Thyroid gland (tissue), 4 donors: ENCODE measurements at regions not wholly inside any gene's neighbourhood (a gene's known extent, or its start where the extent isn't known, plus 50 kb on each side); places are given as distances from the start of the nearest gene placed in this dataset.
A peak's percentile ranks its signal among the peaks of the same experiment; 100 is the strongest.
"Not testable (repeated sequence)": the region's sequence is repeated elsewhere in the genome, so short reads cannot be mapped to it uniquely, and the experiment has no call there.

Source experiments
- DNase-seq, 2 donors: peaks; one replicate each; pipeline ENCODE4 v3.0.0-alpha.2; 2019
- H3K27ac ChIP-seq, 3 donors: fragments of 200-600 bp; sonication (generic); 1 replicate in 2 of 3; 2 replicates in 1 of 3; pipeline ENCODE4 v1.5.1; 2016 to 2019; ENCODE audit warnings: mild to moderate bottlenecking in 1 of 3, moderate library complexity in 1 of 3
- H3K27me3 ChIP-seq: fragments of 200-600 bp; sonication (generic); one replicate; pipeline ENCODE4 v1.5.1; 2019
- H3K36me3 ChIP-seq, 2 donors: fragments of 200-600 bp; sonication (generic); one replicate each; pipeline ENCODE4 v1.5.1; 2016 to 2019
- H3K4me1 ChIP-seq, 2 donors: fragments of 200-600 bp; sonication (generic); one replicate each; pipeline ENCODE4 v1.5.1; 2017 to 2019
- H3K4me3 ChIP-seq, 3 donors: fragments of 200-600 bp; sonication (generic); replicated peaks in 1 of 3; 1 replicate in 2 of 3; 2 replicates in 1 of 3; pipeline ENCODE4 v1.5.1; 2016; ENCODE audit warnings: mild to moderate bottlenecking in 1 of 3
- H3K9me3 ChIP-seq: fragments of 200-600 bp; sonication (generic); one replicate; pipeline ENCODE4 v1.5.1; 2017
- POLR2A ChIP-seq, 2 donors: fragments of 450-650 bp; IDR thresholded peaks; one replicate each; pipeline ENCODE4 v1.6.1; 2017; ENCODE audit warnings: antibody characterized with exemption in 2 of 2, mild to moderate bottlenecking in 2 of 2, moderate library complexity in 1 of 2
- WGBS, 2 donors: methylation state at CpG; one replicate each; pipeline ENCODE4 v1.1.5; 2017; 5-methylcytosine and 5-hydroxymethylcytosine counted together
- intact Hi-C: fragments of 100-400 bp; cut with DNase I; formaldehyde crosslinking; loops from one replicate; pipeline ENCODE4 v1.15.1; 2023
- TF ChIP-seq, protein P1 (sequence below), 6 experiments: fragments of 200-600 bp in 3 of 6; fragments of 450-650 bp in 3 of 6; sonication (generic) in 3 of 6; IDR thresholded peaks; one replicate each; pipeline ENCODE4 v1.5.1; 2016 to 2019; ENCODE audit warnings: antibody characterized with exemption in 6 of 6, mild to moderate bottlenecking in 2 of 6, inconsistent platforms in 1 of 6, moderate library complexity in 1 of 6

DNA sequence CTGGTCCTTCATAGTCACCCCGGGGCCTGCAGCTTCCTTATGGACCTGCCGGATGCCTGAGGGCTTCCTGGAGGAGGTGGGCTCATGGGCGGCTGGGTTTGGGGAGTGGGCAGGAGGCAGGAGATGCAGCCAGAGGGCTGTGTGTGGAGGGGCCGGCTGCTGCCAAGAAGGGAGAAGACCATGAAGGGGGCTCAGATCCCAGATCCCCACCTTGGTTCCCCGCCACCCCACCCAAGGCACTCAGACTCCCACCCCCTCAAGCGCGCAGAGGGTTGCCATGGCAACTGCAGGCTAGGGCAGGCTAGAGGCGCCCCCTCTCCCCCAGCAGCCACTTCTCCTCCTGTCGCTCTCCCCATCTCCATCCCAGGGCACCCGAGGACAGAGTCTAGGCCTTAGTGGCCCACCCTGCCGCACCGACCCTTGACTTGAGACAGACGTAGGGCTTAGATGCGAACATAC is 104.5 kb downstream of the CRLF3 start:
- no peak for DNase-seq
- H3K27me3 ChIP-seq, result no peaks in the 10 kb centered on the region
- H3K9me3 ChIP-seq, result no peaks in the 10 kb centered on the region
- H3K4me3 ChIP-seq, result no peak overlapping the region
- H3K27ac ChIP-seq, result no peak overlapping the region
- 89 to 92% methylated on average over 7 to 8 of the region's 14 CpGs for WGBS, 2 donors
- H3K4me1 ChIP-seq, result no peaks in the 10 kb centered on the region
- no peaks in the 10 kb centered on the region for H3K36me3 ChIP-seq
- no peak for TF ChIP-seq POLR2A (IDR thresholded peaks at IDR 0.05)
- TF ChIP-seq, protein P1, sequence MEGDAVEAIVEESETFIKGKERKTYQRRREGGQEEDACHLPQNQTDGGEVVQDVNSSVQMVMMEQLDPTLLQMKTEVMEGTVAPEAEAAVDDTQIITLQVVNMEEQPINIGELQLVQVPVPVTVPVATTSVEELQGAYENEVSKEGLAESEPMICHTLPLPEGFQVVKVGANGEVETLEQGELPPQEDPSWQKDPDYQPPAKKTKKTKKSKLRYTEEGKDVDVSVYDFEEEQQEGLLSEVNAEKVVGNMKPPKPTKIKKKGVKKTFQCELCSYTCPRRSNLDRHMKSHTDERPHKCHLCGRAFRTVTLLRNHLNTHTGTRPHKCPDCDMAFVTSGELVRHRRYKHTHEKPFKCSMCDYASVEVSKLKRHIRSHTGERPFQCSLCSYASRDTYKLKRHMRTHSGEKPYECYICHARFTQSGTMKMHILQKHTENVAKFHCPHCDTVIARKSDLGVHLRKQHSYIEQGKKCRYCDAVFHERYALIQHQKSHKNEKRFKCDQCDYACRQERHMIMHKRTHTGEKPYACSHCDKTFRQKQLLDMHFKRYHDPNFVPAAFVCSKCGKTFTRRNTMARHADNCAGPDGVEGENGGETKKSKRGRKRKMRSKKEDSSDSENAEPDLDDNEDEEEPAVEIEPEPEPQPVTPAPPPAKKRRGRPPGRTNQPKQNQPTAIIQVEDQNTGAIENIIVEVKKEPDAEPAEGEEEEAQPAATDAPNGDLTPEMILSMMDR (IDR thresholded peaks at IDR 0.05), result no peak
- intact Hi-C loops, result no loop called here

DNA sequence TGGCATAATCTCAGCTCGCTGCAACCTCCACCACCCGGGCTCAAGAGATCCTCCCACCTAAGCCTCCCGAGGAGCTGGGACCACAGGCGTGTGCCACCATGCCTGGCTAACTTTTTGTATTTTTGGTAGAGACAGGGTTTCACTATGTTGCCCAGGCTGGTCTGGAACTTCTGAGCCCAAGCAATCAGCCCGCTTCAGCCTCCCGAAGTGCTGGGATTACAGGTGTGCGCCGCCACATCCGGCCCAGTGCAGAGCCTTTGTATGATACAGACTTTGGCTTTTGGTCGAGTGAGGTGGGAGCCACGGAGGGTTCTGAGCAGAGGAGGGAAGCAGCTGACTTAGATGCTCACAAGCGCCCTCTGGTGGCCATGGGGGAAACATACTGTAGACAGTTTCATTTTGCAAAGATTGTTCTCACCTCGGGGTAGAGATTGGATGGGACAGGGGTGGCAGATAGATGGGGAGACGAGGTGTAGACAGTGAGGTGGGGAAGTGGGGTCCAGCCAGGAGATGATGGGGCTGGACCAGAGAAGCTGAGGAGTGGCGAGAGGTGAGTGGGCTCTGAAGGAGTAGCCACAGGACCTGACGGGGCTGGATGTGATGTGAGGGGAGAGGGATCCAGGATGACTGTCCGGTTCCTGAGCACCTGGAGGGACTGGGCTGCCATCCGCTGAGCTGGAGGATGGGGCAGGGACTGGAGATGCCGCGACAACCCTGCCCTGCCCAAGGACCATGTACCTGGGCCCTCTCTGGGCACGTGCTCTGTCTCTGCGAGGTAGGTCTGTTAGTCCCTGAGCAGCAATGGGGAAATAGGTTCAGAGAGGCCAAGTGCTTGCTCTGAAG is 105.1 kb downstream of the CRLF3 start:
- DNase-seq, result peak; percentile 37 to 62
- TF ChIP-seq, protein P1 (IDR thresholded peaks at IDR 0.05), result peak; percentile 23 to 58 (median 50)
- H3K4me3 ChIP-seq, H3K4me1 ChIP-seq, H3K27ac ChIP-seq, H3K36me3 ChIP-seq, intact Hi-C loops, H3K9me3 ChIP-seq, H3K27me3 ChIP-seq: not testable (repeated sequence)
- 77 to 78% methylated on average over 22 of the region's 22 CpGs for WGBS, 2 donors

DNA sequence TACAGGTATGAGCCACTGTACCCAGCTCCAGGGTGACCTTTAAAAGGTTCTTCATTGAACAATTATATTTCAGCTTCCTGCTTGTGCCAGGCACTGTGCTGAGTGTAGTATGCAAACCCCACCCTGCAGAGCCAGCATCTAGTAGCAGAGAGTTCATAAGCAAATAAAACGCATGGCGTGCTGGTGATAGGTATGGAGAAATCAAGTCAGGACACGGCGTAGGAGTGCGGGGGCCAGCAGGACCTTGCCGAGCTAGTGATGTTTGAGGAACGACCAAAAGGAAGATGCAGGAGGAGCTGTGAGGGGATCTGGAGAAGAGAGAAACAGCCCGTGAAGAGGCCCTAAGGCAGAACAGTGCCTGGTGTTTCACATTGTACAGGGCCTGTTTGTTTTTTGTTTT is 105.8 kb downstream of the CRLF3 start:
- H3K27ac ChIP-seq, DNase-seq, H3K27me3 ChIP-seq, H3K36me3 ChIP-seq, H3K4me1 ChIP-seq, H3K4me3 ChIP-seq, H3K9me3 ChIP-seq, intact Hi-C loops: not testable (repeated sequence)
- 95 to 96% methylated on average over 8 of the region's 8 CpGs for WGBS, 2 donors

DNA sequence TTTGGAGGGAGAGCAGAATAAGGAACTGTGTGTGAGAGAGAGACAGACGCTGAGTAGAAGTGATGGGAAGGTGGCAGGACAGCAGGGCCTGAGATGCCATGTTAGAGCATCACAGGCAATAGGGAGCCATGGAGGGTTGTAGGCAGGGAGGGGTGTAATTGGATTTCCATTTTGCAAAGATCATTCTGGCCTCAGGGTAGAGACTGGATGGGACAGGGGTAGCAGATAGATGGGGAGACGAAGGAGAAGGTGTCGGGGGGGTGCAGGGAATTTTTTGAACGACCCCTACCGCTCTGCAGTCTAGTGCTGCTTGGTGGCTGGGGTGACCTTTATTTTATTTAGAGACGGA is 106.4 kb downstream of the CRLF3 start:
- DNase-seq, H3K4me3 ChIP-seq, H3K36me3 ChIP-seq, intact Hi-C loops, H3K4me1 ChIP-seq, H3K27ac ChIP-seq, H3K27me3 ChIP-seq, H3K9me3 ChIP-seq: not testable (repeated sequence)
- WGBS, 2 donors, result 96 to 97% methylated on average over 6 of the region's 6 CpGs

DNA sequence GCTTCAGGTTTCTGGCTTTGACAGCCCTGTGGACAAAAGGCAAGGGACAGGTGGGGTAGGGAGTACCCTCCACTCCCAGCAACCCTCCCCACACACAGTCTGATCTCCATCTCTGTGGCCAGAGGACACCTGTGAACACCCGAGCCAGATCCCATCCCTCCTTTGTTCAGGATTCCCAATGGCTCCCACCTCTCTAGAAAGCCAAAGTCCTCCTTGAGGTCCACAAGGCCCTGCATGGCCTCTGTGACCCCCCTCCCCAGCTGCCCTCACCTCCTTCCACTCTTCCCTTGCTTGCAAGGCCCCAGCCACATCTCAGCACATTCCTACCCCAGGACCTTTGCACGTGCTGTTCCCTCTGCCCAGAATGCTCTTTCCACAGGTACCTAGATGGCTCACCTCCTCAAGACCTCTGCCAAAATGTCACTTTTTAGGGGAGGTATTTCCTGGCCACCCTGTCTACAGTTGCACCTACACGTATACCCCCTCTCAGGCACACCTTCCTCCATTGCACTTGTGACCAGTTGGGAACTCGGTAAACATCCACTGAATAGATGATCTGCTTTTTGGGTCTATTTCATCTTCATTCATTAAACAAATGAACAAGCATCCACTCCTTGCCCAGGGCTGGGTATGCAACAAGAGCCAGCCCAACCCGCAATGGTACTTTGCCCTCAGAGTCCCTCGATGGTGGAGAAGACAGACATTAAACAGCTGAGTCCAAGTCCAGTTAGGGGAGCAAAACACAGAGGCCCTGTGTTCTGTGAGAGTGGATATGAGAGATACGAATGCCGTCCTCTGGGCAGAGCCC is 107.0 kb downstream of the CRLF3 start:
- H3K27ac ChIP-seq, result no peak overlapping the region
- no peak for DNase-seq
- H3K4me1 ChIP-seq, result no peaks in the 10 kb centered on the region
- WGBS, 2 donors, result 94 to 96% methylated on average over 8 of the region's 8 CpGs
- TF ChIP-seq, protein P1 (IDR thresholded peaks at IDR 0.05), result no peak
- no peak for TF ChIP-seq POLR2A (IDR thresholded peaks at IDR 0.05)
- no peaks in the 10 kb centered on the region for H3K9me3 ChIP-seq
- intact Hi-C loops, result no loop called here
- H3K4me3 ChIP-seq, result no peak overlapping the region
- H3K36me3 ChIP-seq, result no peaks in the 10 kb centered on the region
- no peaks in the 10 kb centered on the region for H3K27me3 ChIP-seq
